ENCODE measurements at regions not wholly inside any gene's neighbourhood (a gene's known extent, or its start where the extent isn't known, plus 50 kb on each side); places are given as distances from the start of the nearest gene placed in this dataset.

DNA sequence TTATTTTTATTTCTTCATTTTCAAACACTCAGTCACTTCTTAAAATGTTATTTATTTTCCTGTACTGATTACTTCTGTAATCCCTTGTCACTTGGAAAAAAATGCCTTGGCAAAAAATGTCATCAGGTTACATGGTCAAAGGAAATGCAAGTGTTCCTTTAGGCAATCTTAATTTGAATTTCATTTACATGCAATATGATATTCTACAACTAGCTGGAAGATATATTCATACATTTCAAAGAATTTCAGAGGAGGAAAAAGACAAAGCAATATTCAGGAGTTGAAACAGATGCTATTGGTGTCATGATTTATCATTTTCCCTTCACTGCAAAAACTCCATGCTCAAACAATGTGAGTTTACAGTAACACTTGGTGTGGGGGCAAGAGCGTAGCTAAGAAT, 1316.6 kb downstream of the FSTL5 start:
- TF ChIP-seq, protein P1, sequence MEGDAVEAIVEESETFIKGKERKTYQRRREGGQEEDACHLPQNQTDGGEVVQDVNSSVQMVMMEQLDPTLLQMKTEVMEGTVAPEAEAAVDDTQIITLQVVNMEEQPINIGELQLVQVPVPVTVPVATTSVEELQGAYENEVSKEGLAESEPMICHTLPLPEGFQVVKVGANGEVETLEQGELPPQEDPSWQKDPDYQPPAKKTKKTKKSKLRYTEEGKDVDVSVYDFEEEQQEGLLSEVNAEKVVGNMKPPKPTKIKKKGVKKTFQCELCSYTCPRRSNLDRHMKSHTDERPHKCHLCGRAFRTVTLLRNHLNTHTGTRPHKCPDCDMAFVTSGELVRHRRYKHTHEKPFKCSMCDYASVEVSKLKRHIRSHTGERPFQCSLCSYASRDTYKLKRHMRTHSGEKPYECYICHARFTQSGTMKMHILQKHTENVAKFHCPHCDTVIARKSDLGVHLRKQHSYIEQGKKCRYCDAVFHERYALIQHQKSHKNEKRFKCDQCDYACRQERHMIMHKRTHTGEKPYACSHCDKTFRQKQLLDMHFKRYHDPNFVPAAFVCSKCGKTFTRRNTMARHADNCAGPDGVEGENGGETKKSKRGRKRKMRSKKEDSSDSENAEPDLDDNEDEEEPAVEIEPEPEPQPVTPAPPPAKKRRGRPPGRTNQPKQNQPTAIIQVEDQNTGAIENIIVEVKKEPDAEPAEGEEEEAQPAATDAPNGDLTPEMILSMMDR (IDR thresholded peaks at IDR 0.05): no peak
- Mint-ChIP-seq H3K36me3 (ENCODE audit: low read depth) (no peaks in the 10 kb centered on the region), H3K4me3 (ENCODE audit: unreplicated experiment) (no peak overlapping the region), H3K4me1 (ENCODE audit: low read depth) (peaks cover 13% of the 10 kb centered on the region), H3K27ac (ENCODE audit: unreplicated experiment) (no peak overlapping the region), H3K9me3 (ENCODE audit: low read depth) (no peaks in the 10 kb centered on the region), H3K27me3 (ENCODE audit: low read depth) (no peaks in the 10 kb centered on the region)
- no peak for DNase-seq (ENCODE audit: low spot score)

DNA sequence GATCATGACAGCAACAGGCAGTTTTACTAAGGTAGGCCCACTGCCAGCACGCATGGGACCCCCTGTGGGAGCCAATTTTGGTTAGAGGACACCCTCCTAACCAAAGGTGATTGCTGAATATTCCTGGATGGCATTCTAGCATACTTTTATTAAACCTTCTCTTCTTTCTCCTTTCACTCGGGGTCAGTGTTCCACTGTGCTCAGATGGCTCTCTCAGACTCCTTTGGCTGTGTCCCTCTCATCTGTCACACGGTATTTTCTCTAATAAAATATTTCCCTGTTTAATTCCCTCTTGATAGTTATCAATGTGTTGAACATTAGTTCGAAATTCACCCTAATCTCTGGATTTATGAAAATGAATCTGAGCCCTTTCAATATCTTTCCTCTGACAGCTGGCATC, 1315.3 kb downstream of the FSTL5 start:
- TF ChIP-seq, protein P1 (IDR thresholded peaks at IDR 0.05): no peak
- no peaks in the 10 kb centered on the region for H3K36me3 Mint-ChIP-seq (ENCODE audit: low read depth)
- no peak overlapping the region for H3K27ac Mint-ChIP-seq (ENCODE audit: unreplicated experiment)
- DNase-seq (ENCODE audit: low spot score): no peak
- H3K27me3 Mint-ChIP-seq (ENCODE audit: low read depth): no peaks in the 10 kb centered on the region
- peaks cover 13% of the 10 kb centered on the region for H3K4me1 Mint-ChIP-seq (ENCODE audit: low read depth)
- no peak overlapping the region for H3K4me3 Mint-ChIP-seq (ENCODE audit: unreplicated experiment)
- no peaks in the 10 kb centered on the region for H3K9me3 Mint-ChIP-seq (ENCODE audit: low read depth)

DNA sequence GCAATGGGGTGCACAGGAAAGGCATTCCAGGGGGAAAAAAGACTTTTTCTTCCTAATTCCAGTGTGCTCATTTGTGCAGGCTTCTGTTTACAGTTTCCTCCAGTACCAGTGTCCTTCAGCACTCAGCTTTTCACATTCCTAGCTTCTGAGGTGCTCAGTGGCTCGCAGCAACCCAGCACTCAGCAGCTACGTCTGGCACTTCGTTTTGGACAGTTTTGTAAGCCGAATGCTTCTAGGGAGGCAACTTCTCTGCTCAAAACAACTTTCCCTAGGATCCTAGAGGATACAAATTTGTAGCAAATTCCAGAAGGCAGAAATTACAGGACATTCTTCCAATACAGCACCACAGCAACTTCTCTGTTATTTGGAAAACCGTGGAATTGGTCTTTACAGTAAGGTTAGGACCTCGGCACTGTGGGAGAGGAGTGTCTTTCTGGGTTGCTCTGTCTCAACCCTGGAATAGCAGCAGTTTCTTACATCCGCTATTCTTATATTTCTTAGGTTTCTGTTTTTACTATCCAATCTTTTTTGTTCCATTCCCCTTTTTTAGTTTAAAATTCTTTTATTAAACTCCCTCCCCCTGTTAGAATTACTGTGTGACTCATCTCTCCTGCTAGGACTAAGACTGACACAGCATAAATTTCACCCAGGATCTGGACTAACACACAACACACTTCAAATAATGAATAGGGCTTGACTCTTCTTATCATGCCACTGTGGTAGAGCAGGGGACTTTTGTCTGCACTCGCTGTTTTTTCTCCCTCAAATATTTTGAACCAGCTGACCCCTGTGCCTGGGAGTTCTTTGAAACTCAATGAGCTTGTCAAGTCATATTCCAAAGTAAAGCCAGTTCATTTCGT, 1314.7 kb downstream of the FSTL5 start:
- Mint-ChIP-seq H3K9me3 (ENCODE audit: low read depth) (no peaks in the 10 kb centered on the region), H3K4me3 (ENCODE audit: unreplicated experiment) (peak overlapping the region; percentile 20), H3K27ac (ENCODE audit: unreplicated experiment) (peak overlapping the region; percentile 29), H3K27me3 (ENCODE audit: low read depth) (no peaks in the 10 kb centered on the region), H3K36me3 (ENCODE audit: low read depth) (no peaks in the 10 kb centered on the region), H3K4me1 (ENCODE audit: low read depth) (peaks cover 13% of the 10 kb centered on the region)
- no peak for DNase-seq (ENCODE audit: low spot score)
- TF ChIP-seq, protein P1 (IDR thresholded peaks at IDR 0.05): no peak

DNA sequence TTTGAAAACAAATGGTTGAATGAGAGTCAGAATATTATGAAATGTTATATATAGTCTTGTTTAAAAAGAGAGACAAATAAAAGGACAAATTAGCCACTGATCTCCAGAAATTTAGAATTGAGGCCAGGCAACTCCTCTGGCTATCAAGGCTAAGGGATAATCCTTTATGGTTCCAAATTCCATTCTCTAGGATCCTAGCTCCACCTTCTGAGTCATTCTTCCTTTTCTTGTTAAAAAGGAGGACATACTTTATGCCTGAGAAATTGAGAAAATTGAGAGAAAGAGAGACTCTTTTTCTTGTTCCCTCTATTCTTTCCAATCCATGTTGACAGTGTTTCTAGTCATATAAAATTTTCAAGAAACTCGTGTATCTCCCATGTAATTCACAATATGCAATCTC, 1299.5 kb downstream of the FSTL5 start:
- Mint-ChIP-seq H3K36me3 (ENCODE audit: low read depth) (no peaks in the 10 kb centered on the region), H3K9me3 (ENCODE audit: low read depth) (no peaks in the 10 kb centered on the region), H3K4me3 (ENCODE audit: unreplicated experiment) (no peak overlapping the region), H3K4me1 (ENCODE audit: low read depth) (peaks cover 6% of the 10 kb centered on the region), H3K27ac (ENCODE audit: unreplicated experiment) (no peak overlapping the region), H3K27me3 (ENCODE audit: low read depth) (peaks cover 2% of the 10 kb centered on the region)
- TF ChIP-seq, protein P1 (IDR thresholded peaks at IDR 0.05): no peak
- no peak for DNase-seq (ENCODE audit: low spot score)

DNA sequence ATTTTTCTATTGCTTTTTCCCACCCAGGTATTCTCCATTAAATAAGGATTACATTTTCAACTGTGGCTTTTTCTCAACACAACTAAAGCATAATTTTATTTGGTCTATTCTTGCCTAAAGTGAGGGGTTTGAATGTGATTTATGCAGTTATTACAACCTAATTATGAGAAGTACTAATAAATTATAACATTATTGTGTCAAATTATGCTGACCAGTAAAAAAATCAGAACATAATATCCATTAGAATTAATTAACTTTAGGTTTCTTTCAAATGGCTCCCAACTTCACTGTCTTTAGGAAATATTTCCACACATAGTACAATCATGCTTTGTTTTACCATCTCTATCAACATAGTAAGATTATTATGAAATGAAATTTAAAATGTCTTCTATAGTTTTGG, 1293.9 kb downstream of the FSTL5 start:
- TF ChIP-seq, protein P1 (IDR thresholded peaks at IDR 0.05): no peak
- no peak for DNase-seq (ENCODE audit: low spot score)
- H3K4me3 Mint-ChIP-seq (ENCODE audit: unreplicated experiment): no peak overlapping the region
- no peaks in the 10 kb centered on the region for H3K9me3 Mint-ChIP-seq (ENCODE audit: low read depth)
- no peak overlapping the region for H3K27ac Mint-ChIP-seq (ENCODE audit: unreplicated experiment)
- no peaks in the 10 kb centered on the region for H3K4me1 Mint-ChIP-seq (ENCODE audit: low read depth)
- H3K36me3 Mint-ChIP-seq (ENCODE audit: low read depth): no peaks in the 10 kb centered on the region
- no peaks in the 10 kb centered on the region for H3K27me3 Mint-ChIP-seq (ENCODE audit: low read depth)
